Astrocyte (in vitro differentiated cells and primary cell): ENCODE measurements at regions not wholly inside any gene's neighbourhood (a gene's known extent, or its start where the extent isn't known, plus 50 kb on each side); places are given as distances from the start of the nearest gene placed in this dataset.

ENCODE experiments used
- EZH2 ChIP-seq: IDR thresholded peaks from 2 replicates; pipeline ENCODE4 v1.6.1; 2012; ENCODE audit warnings: mild to moderate bottlenecking, low read length, inconsistent platforms; ENCODE audit not compliant: insufficient read depth
- TF ChIP-seq, protein P1 (sequence below): IDR thresholded peaks from 2 replicates; pipeline ENCODE4 v1.5.1; 2011; ENCODE audit warnings: low read depth, mild to moderate bottlenecking, inconsistent platforms, low read length, moderate library complexity; ENCODE audit not compliant: insufficient read depth

DNA sequence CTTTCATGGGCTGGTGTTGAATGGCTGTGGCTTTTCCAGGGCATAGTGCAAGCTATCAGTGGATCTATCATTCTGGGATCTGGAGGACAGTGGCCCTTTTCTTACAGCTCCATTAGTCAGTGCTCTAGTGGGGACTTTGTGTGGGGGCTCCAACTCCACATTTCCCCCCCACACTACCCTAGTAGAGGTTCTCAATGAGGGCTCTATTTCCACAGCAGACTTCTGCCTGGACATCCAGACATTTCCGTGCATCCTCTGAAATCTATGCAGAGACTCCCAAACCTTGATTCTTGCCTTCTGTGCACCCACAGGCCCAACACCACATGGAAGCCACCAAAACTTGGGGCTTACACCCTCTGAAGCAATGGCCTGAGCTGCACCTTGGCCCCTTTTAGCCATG, 208.3 kb upstream of the MKLN1 start:
- TF ChIP-seq, protein P1, sequence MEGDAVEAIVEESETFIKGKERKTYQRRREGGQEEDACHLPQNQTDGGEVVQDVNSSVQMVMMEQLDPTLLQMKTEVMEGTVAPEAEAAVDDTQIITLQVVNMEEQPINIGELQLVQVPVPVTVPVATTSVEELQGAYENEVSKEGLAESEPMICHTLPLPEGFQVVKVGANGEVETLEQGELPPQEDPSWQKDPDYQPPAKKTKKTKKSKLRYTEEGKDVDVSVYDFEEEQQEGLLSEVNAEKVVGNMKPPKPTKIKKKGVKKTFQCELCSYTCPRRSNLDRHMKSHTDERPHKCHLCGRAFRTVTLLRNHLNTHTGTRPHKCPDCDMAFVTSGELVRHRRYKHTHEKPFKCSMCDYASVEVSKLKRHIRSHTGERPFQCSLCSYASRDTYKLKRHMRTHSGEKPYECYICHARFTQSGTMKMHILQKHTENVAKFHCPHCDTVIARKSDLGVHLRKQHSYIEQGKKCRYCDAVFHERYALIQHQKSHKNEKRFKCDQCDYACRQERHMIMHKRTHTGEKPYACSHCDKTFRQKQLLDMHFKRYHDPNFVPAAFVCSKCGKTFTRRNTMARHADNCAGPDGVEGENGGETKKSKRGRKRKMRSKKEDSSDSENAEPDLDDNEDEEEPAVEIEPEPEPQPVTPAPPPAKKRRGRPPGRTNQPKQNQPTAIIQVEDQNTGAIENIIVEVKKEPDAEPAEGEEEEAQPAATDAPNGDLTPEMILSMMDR, result no peak
- TF ChIP-seq EZH2, result no peak
